BLaER1 treated with 17β-estradiol and CSF1 and Interleukin-3, amounts not matched to agents 10 nM and 100 nM (cell line): ENCODE measurements at regions not wholly inside any gene's neighbourhood (a gene's known extent, or its start where the extent isn't known, plus 50 kb on each side); places are given as distances from the start of the nearest gene placed in this dataset.
"Not testable (repeated sequence)": the region's sequence is repeated elsewhere in the genome, so short reads cannot be mapped to it uniquely, and the experiment has no call there.

Source experiments
- H3K27ac ChIP-seq, 11 experiments: shearing (Covaris generic); formaldehyde crosslinking; 2 replicates each; pipeline ENCODE4 v1.8.1; 2022
- H3K27me3 ChIP-seq, 11 experiments: shearing (Covaris generic); formaldehyde crosslinking; 2 replicates each; pipeline ENCODE4 v1.8.1; 2022
- H3K36me3 ChIP-seq, 11 experiments: shearing (Covaris generic); formaldehyde crosslinking; 2 replicates each; pipeline ENCODE4 v1.8.1; 2022
- H3K4me1 ChIP-seq, 10 experiments: shearing (Covaris generic); formaldehyde crosslinking; 2 replicates each; pipeline ENCODE4 v1.8.1; 2022
- H3K4me2 ChIP-seq, 11 experiments: shearing (Covaris generic); formaldehyde crosslinking; 2 replicates each; pipeline ENCODE4 v1.8.1; 2022
- H3K4me3 ChIP-seq, 10 experiments: shearing (Covaris generic); formaldehyde crosslinking; 2 replicates each; pipeline ENCODE4 v1.8.1; 2022
- H3K9ac ChIP-seq, 11 experiments: shearing (Covaris generic); formaldehyde crosslinking; 2 replicates each; pipeline ENCODE4 v1.8.1; 2022
- H3K9me3 ChIP-seq, 11 experiments: shearing (Covaris generic); formaldehyde crosslinking; replicated peaks in 1 of 11; 2 replicates each; pipeline ENCODE4 v1.8.1; 2022
- H4K20me1 ChIP-seq, 11 experiments: shearing (Covaris generic); formaldehyde crosslinking; 2 replicates each; pipeline ENCODE4 v1.8.1; 2022
- Cebpa-rat ChIP-seq, 11 experiments: shearing (Covaris generic); IDR thresholded peaks; 2 replicates each; pipeline ENCODE4 v1.8.1; 2022

- Histone ChIP-seq H3K27me3 (0 out of 22 replicates have a peak, but pooled peaks cover 0 to 6% (median 0%) of the 10 kb centered on the region in 11 experiments), H3K36me3 (no peaks in the 10 kb centered on the region), H3K4me1 (peaks cover 0 to 43% (median 12%) of the 10 kb centered on the region in 10 experiments; a peak in 14 of 20 replicates), H3K9me3 (peaks cover 0 to 3% (median 0%) of the 10 kb centered on the region in 11 experiments; a peak in 1 of 22 replicates), H3K4me3 (no peak overlapping the region), H4K20me1 (no peaks in the 10 kb centered on the region), H3K27ac (0 out of 22 replicates have a peak overlapping the region, but pooled peaks of 2 of the 11 experiments have one; percentile 2 to 3), H3K9ac (no peak overlapping the region), H3K4me2 (no peak overlapping the region)
- no peak for TF ChIP-seq Cebpa-rat (IDR thresholded peaks at IDR 0.05)
Observed at GRCh38 chr13:42484386-42484785, 89.6 kb upstream of the TNFSF11 start.

- H3K36me3 ChIP-seq: no peaks in the 10 kb centered on the region
- peaks cover 0 to 39% (median 12%) of the 10 kb centered on the region in 10 experiments; a peak in 14 of 20 replicates for H3K4me1 ChIP-seq
- H3K9ac ChIP-seq: no peak overlapping the region
- 0 out of 22 replicates have a peak, but pooled peaks cover 0 to 6% (median 0%) of the 10 kb centered on the region in 11 experiments for H3K27me3 ChIP-seq
- H4K20me1 ChIP-seq: no peaks in the 10 kb centered on the region
- no peak overlapping the region for H3K4me3 ChIP-seq
- no peak for TF ChIP-seq Cebpa-rat (IDR thresholded peaks at IDR 0.05)
- H3K27ac ChIP-seq: peak overlapping the region in 1 of 11 experiments; percentile 3; a peak in 1 of 22 replicates
- H3K9me3 ChIP-seq: peaks cover 0 to 3% (median 0%) of the 10 kb centered on the region in 11 experiments; a peak in 1 of 22 replicates
- H3K4me2 ChIP-seq: peak overlapping the region in 1 of 11 experiments; percentile 30; a peak in 2 of 22 replicates
Observed at GRCh38 chr13:42485272-42485671, 88.7 kb upstream of the TNFSF11 start.

- no peaks in the 10 kb centered on the region for H4K20me1 ChIP-seq
- peaks cover 0 to 3% (median 0%) of the 10 kb centered on the region in 11 experiments; a peak in 1 of 22 replicates for H3K9me3 ChIP-seq
- H3K36me3 ChIP-seq: no peaks in the 10 kb centered on the region
- H3K4me1 ChIP-seq: peaks cover 0 to 39% (median 12%) of the 10 kb centered on the region in 10 experiments; a peak in 14 of 20 replicates
- peak overlapping the region in 3 of 11 experiments; percentile 15 to 54 (median 51); a peak in 6 of 22 replicates for H3K9ac ChIP-seq
- 0 out of 22 replicates have a peak, but pooled peaks cover 0 to 6% (median 0%) of the 10 kb centered on the region in 11 experiments for H3K27me3 ChIP-seq
- no peak overlapping the region for H3K4me3 ChIP-seq
- H3K27ac ChIP-seq: peak overlapping the region in 10 of 11 experiments; percentile 18 to 80 (median 53); a peak in 16 of 22 replicates
- peak overlapping the region in 7 of 11 experiments; percentile 10 to 76 (median 51); a peak in 11 of 22 replicates for H3K4me2 ChIP-seq
- TF ChIP-seq Cebpa-rat (IDR thresholded peaks at IDR 0.05): peak in 2 of 11 experiments; percentile 30 to 60; a peak in 3 of 22 replicates
Observed at GRCh38 chr13:42486711-42487198, 87.2 kb upstream of the TNFSF11 start.

GRCh38 chr13:42487221-42487620 lies 86.7 kb upstream of the TNFSF11 start:
- Histone ChIP-seq H3K4me3 (no peak overlapping the region), H3K27ac (peak overlapping the region in 9 of 11 experiments; percentile 7 to 80 (median 57); a peak in 15 of 22 replicates), H3K9ac (peak overlapping the region in 2 of 11 experiments; percentile 51 to 54; a peak in 6 of 22 replicates), H3K4me2 (peak overlapping the region in 7 of 11 experiments; percentile 4 to 76 (median 51); a peak in 11 of 22 replicates), H3K27me3 (0 out of 22 replicates have a peak, but pooled peaks cover 0 to 6% (median 0%) of the 10 kb centered on the region in 11 experiments), H3K9me3 (peaks cover 0 to 3% (median 0%) of the 10 kb centered on the region in 11 experiments; a peak in 1 of 22 replicates), H3K4me1 (peaks cover 0 to 39% (median 12%) of the 10 kb centered on the region in 10 experiments; a peak in 14 of 20 replicates), H4K20me1 (no peaks in the 10 kb centered on the region), H3K36me3 (no peaks in the 10 kb centered on the region)
- no peak for TF ChIP-seq Cebpa-rat (IDR thresholded peaks at IDR 0.05)

GRCh38 chr13:42490676-42491075 lies 83.3 kb upstream of the TNFSF11 start:
- no peak overlapping the region for H3K27ac ChIP-seq
- no peak for TF ChIP-seq Cebpa-rat (IDR thresholded peaks at IDR 0.05)
- H3K36me3 ChIP-seq: no peaks in the 10 kb centered on the region
- peaks cover 0 to 51% (median 20%) of the 10 kb centered on the region in 10 experiments; a peak in 17 of 20 replicates for H3K4me1 ChIP-seq
- no peaks in the 10 kb centered on the region for H3K27me3 ChIP-seq
- H4K20me1 ChIP-seq: no peaks in the 10 kb centered on the region
- no peak overlapping the region for H3K4me3 ChIP-seq
- H3K9me3 ChIP-seq: no peaks in the 10 kb centered on the region
- H3K9ac ChIP-seq: no peak overlapping the region
- no peak overlapping the region for H3K4me2 ChIP-seq

- no peaks in the 10 kb centered on the region for H3K27me3 ChIP-seq
- H3K4me2 ChIP-seq: no peak overlapping the region
- no peak overlapping the region for H3K4me3 ChIP-seq
Observed at GRCh38 chr13:42492372-42492920, 81.5 kb upstream of the TNFSF11 start.

GRCh38 chr13:42494157-42494556 lies 79.8 kb upstream of the TNFSF11 start:
- Histone ChIP-seq H3K4me2 (peak overlapping the region in 5 of 11 experiments; percentile 1 to 71 (median 30); a peak in 8 of 22 replicates), H3K27ac (peak overlapping the region in 2 of 11 experiments; percentile 2 to 44; a peak in 3 of 22 replicates), H3K9me3 (no peaks in the 10 kb centered on the region), H4K20me1 (no peaks in the 10 kb centered on the region), H3K36me3 (no peaks in the 10 kb centered on the region), H3K9ac (no peak overlapping the region), H3K27me3 (no peaks in the 10 kb centered on the region), H3K4me3 (no peak overlapping the region), H3K4me1 (peaks cover 0 to 35% (median 8%) of the 10 kb centered on the region in 10 experiments; a peak in 13 of 20 replicates)
- TF ChIP-seq Cebpa-rat (IDR thresholded peaks at IDR 0.05): no peak

More at GRCh38 chr13:42492372-42492920, 81.5 kb upstream of the TNFSF11 start:
- no peak for TF ChIP-seq Cebpa-rat (IDR thresholded peaks at IDR 0.05)
- H3K9me3 ChIP-seq: no peaks in the 10 kb centered on the region
- no peak overlapping the region for H3K27ac ChIP-seq
- H3K4me1 ChIP-seq: peaks cover 0 to 36% (median 9%) of the 10 kb centered on the region in 10 experiments; a peak in 15 of 20 replicates
- no peaks in the 10 kb centered on the region for H3K36me3 ChIP-seq
- H4K20me1 ChIP-seq: no peaks in the 10 kb centered on the region
- H3K9ac ChIP-seq: no peak overlapping the region

GRCh38 chr13:42495255-42495654 lies 78.7 kb upstream of the TNFSF11 start:
- no peaks in the 10 kb centered on the region for H3K27me3 ChIP-seq
- H3K27ac ChIP-seq: peak overlapping the region in 3 of 11 experiments; percentile 32 to 44 (median 32); a peak in 5 of 22 replicates
- H3K4me3 ChIP-seq: no peak overlapping the region
- H3K9me3 ChIP-seq: no peaks in the 10 kb centered on the region
- no peaks in the 10 kb centered on the region for H3K36me3 ChIP-seq
- no peak for TF ChIP-seq Cebpa-rat (IDR thresholded peaks at IDR 0.05)
- peaks cover 0 to 35% (median 8%) of the 10 kb centered on the region in 10 experiments; a peak in 13 of 20 replicates for H3K4me1 ChIP-seq
- H3K9ac ChIP-seq: no peak overlapping the region
- H4K20me1 ChIP-seq: no peaks in the 10 kb centered on the region
- H3K4me2 ChIP-seq: peak overlapping the region in 3 of 11 experiments; percentile 30 to 71 (median 51); a peak in 4 of 22 replicates

- H3K4me2 ChIP-seq: peak overlapping the region in 2 of 11 experiments; percentile 51 to 71; a peak in 1 of 22 replicates
- H3K4me1 ChIP-seq: peaks cover 0 to 35% (median 8%) of the 10 kb centered on the region in 10 experiments; a peak in 13 of 20 replicates
- H3K36me3 ChIP-seq: no peaks in the 10 kb centered on the region
- no peak overlapping the region for H3K9ac ChIP-seq
- no peak overlapping the region; a peak in 1 of 22 replicates for H3K27ac ChIP-seq
- TF ChIP-seq Cebpa-rat (IDR thresholded peaks at IDR 0.05): no peak
- no peak overlapping the region for H3K4me3 ChIP-seq
- H4K20me1 ChIP-seq: no peaks in the 10 kb centered on the region
- no peaks in the 10 kb centered on the region for H3K9me3 ChIP-seq
- H3K27me3 ChIP-seq: no peaks in the 10 kb centered on the region
Observed at GRCh38 chr13:42495751-42496150, 78.2 kb upstream of the TNFSF11 start.

GRCh38 chr13:42496926-42497554 lies 76.9 kb upstream of the TNFSF11 start:
- Histone ChIP-seq H3K4me1 (peaks cover 0 to 35% (median 8%) of the 10 kb centered on the region in 10 experiments; a peak in 13 of 20 replicates), H3K4me2 (peak overlapping the region in 1 of 11 experiments; percentile 31; a peak in 1 of 22 replicates)
- H3K36me3 ChIP-seq, H3K27ac ChIP-seq, H3K9me3 ChIP-seq, H3K4me3 ChIP-seq, H4K20me1 ChIP-seq, H3K27me3 ChIP-seq, H3K9ac ChIP-seq: not testable (repeated sequence)
